NCI-H2107 (cell line): ENCODE measurements at regions not wholly inside any gene's neighbourhood (a gene's known extent, or its start where the extent isn't known, plus 50 kb on each side); places are given as distances from the start of the nearest gene placed in this dataset.

Experiments used
- DNase-seq: peaks from one replicate; lab custom pipeline; 2025; lab: John Stamatoyannopoulos, UW

- no peak for DNase-seq
Measured at GRCh38 chr5:74258314-74258665, 382.2 kb downstream of the ENC1 start.

GRCh38 chr5:74257645-74258313 lies 382.7 kb downstream of the ENC1 start:
- DNase-seq, result no peak

GRCh38 chr5:74257060-74257527 lies 383.4 kb downstream of the ENC1 start:
- DNase-seq, result no peak

GRCh38 chr5:74255692-74256392 lies 384.7 kb downstream of the ENC1 start:
- no peak for DNase-seq

GRCh38 chr5:74254257-74254656 lies 386.3 kb downstream of the ENC1 start:
- no peak for DNase-seq

GRCh38 chr5:74252044-74252443 lies 388.5 kb downstream of the ENC1 start:
- no peak for DNase-seq

GRCh38 chr5:74251141-74252035 lies 389.1 kb downstream of the ENC1 start:
- DNase-seq, result no peak

GRCh38 chr5:74250304-74251102 lies 390.0 kb downstream of the ENC1 start:
- DNase-seq, result no peak

GRCh38 chr5:74248576-74248975 lies 392.0 kb downstream of the ENC1 start:
- DNase-seq, result no peak

GRCh38 chr5:74244406-74244805 lies 396.1 kb downstream of the ENC1 start:
- DNase-seq, result no peak

- DNase-seq, result no peak
Measured at GRCh38 chr5:74243634-74244033, 396.9 kb downstream of the ENC1 start.

GRCh38 chr5:74242516-74242915 lies 398.0 kb downstream of the ENC1 start:
- no peak for DNase-seq

- no peak for DNase-seq
Measured at GRCh38 chr5:74241751-74242140, 398.8 kb downstream of the ENC1 start.

- no peak for DNase-seq
Measured at GRCh38 chr5:74240783-74241750, 399.5 kb downstream of the ENC1 start.

GRCh38 chr5:74239261-74239660 lies 401.3 kb downstream of the ENC1 start:
- DNase-seq, result no peak

- DNase-seq, result no peak
Measured at GRCh38 chr5:74237571-74238145, 402.9 kb downstream of the ENC1 start.

- DNase-seq, result no peak
Measured at GRCh38 chr5:74235552-74235951, 405.0 kb downstream of the ENC1 start.

- DNase-seq, result no peak
Measured at GRCh38 chr5:74233571-74233970, 407.0 kb downstream of the ENC1 start.

- DNase-seq, result no peak
Measured at GRCh38 chr5:74233091-74233490, 407.4 kb downstream of the ENC1 start.

GRCh38 chr5:74232276-74232675 lies 408.3 kb downstream of the ENC1 start:
- no peak for DNase-seq
